Testis (tissue), 2 donors: ENCODE measurements at regions not wholly inside any gene's neighbourhood (a gene's known extent, or its start where the extent isn't known, plus 50 kb on each side); places are given as distances from the start of the nearest gene placed in this dataset.

Experiments
- POLR2A ChIP-seq: fragments of 450-650 bp; IDR thresholded peaks from one replicate; pipeline ENCODE4 v1.6.1; 2017; ENCODE audit warnings: antibody characterized with exemption, mild to moderate bottlenecking, moderate library complexity
- TF ChIP-seq, protein P1 (sequence below), 3 experiments: fragments of 450-650 bp in 2 of 3; fragments of 200-600 bp in 1 of 3; sonication (generic) in 1 of 3; IDR thresholded peaks; one replicate each; pipeline ENCODE4 v1.5.1; 2016 to 2019; ENCODE audit warnings: antibody characterized with exemption in 3 of 3, mild to moderate bottlenecking in 2 of 3, moderate library complexity in 1 of 3

DNA sequence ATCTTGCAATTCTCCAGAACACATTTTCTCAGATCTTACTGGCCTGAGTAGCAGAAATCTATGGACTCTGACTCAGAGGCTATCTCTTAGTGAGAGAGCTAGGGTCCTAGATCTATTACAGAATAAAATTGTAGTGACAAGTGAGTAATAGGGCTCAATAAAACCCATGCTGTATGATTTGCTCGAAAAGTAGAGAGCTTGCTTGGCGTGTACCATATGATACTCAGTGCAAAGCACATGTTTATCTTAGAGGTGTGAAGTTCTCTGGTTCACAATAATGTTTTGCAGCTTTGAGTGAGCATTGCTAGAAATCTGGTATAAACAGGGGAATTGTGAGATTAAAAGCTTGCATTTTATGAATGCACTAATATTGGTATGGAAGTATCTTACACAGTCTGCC, 87.8 kb upstream of the PRSS16 start:
- no peak for TF ChIP-seq POLR2A
- TF ChIP-seq, protein P1, sequence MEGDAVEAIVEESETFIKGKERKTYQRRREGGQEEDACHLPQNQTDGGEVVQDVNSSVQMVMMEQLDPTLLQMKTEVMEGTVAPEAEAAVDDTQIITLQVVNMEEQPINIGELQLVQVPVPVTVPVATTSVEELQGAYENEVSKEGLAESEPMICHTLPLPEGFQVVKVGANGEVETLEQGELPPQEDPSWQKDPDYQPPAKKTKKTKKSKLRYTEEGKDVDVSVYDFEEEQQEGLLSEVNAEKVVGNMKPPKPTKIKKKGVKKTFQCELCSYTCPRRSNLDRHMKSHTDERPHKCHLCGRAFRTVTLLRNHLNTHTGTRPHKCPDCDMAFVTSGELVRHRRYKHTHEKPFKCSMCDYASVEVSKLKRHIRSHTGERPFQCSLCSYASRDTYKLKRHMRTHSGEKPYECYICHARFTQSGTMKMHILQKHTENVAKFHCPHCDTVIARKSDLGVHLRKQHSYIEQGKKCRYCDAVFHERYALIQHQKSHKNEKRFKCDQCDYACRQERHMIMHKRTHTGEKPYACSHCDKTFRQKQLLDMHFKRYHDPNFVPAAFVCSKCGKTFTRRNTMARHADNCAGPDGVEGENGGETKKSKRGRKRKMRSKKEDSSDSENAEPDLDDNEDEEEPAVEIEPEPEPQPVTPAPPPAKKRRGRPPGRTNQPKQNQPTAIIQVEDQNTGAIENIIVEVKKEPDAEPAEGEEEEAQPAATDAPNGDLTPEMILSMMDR (IDR thresholded peaks at IDR 0.05) = no peak
